ENCODE measurements at regions not wholly inside any gene's neighbourhood (a gene's known extent, or its start where the extent isn't known, plus 50 kb on each side); places are given as distances from the start of the nearest gene placed in this dataset.
A peak's percentile ranks its signal among the peaks of the same experiment; 100 is the strongest.

DNA sequence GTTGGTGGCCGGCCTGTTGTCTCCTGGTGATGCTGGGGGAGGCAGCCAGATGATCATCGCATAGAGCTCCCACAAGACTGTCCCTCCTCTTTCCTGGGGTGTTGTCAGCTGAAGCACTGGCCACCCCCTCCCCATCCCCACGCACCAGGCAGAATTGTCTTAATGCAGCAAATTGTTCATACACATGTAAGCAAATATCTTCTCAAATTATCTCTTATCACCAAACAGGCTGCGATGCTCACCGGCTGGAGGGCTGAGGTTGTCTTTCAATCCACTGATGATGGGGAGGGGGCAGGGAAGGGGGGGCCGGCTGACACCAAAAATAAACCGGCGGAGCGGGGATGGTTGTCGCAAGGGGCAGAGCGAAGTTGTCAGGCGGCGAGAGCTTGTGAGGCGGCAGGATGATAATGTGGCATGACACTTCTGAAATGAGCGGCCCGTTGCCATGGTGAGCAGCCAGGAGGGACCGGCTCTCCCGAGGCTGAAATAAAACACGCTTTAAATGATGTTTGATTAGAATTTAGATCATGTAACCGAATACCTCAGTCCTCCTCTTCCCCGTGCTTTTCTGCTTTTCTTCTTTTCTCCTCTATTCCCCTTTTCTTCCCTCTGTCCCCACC, 59.8 kb downstream of the MRM1 start:
- DNase-seq (ENCODE audit: low read depth) = no peak

DNA sequence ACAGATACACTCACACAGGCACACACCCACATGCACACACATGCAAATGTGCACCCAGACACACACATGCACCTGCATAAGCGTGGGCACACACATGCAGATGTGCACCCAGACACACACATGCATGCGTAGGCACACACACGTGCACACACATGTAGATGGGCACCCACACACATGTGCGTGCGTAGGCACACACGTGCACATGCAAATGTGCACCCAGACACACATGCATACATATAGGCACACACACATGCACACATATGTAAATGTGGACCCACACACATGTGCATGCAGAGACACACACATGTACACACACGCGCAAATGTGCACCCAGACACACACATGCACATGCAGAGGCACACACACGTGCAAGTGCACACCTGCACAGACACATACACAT, 60.3 kb downstream of the MRM1 start:
- DNase-seq (ENCODE audit: low read depth) = no peak

DNA sequence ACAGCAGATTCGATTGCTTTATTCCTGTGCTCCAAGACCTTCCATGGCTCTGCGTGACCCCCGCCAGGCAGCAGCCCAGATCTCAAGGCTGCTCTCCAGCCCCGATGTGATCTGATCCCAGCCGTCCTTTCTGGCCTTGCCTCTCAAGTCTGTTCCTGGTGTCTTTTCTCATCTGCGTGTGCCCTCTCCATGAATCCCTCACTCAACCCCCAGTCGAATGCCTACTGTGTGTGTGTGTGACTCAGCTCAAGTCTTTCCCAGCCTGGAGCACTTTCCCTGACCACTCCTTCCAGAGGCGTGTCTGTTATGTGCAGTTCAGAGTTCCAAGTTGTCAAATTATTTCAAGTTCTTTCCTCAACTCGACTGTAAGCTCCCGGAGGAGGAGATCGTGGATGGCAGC, 64.0 kb downstream of the MRM1 start:
- peak; percentile 15 for DNase-seq (ENCODE audit: low read depth)

DNA sequence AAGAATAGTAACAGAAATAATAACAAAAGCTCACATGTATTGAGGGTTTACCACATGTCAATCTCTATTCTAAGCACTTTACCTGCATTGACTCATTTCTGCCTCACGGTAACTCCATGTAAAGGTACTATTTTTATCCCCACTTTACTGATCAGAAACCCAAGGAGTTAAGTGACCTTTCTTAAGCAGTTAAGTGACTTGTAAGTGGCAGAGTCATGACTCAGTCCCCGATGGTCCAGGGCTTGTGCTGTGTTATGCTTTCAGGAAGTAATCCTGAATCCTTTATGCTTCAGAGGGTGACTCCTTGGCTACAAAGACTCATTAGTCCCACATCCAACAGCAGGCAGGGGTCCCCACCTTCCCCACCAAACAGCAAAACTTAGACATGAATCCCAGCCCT, 66.5 kb downstream of the MRM1 start:
- no peak for DNase-seq (ENCODE audit: low read depth)

DNA sequence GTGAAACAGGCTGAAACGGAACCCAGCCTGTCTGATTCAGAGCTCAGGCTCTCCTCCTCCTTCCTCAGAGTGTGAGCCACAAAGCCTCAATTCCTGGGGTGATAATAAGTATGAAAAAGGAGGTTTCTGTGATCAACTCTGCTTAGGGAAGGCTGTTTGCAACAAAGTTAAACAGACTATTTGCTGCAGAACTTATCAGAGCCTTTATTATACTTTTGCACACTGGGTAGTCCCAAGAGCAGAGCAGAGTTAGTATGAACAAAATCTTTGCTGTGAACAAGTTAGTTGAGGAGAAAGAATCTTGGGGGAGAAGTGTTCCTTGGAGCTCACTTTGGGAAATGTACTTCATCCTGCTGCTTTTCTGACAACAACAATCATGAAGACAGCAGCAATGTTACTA, 67.4 kb downstream of the MRM1 start:
- DNase-seq (ENCODE audit: low read depth) = no peak

DNA sequence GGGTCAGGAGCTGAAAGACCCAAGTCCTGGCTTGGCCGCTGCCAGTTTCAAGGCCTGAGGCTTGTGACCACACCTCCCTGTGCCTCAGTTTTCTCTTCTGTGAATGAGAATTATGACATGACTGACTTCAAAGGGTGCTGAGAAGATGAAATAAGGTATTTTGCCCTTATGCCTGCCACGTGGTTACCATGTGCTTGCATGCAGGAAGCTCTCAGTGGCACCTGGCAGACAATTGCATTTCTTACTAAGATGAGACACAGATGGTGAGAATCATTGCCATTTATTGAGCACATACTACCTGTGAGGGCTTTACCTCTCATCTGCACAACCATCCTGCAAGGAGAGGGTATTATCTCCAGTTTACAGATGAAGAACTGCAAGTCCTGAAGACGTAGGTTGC, 69.8 kb downstream of the MRM1 start:
- DNase-seq (ENCODE audit: low read depth) = no peak

DNA sequence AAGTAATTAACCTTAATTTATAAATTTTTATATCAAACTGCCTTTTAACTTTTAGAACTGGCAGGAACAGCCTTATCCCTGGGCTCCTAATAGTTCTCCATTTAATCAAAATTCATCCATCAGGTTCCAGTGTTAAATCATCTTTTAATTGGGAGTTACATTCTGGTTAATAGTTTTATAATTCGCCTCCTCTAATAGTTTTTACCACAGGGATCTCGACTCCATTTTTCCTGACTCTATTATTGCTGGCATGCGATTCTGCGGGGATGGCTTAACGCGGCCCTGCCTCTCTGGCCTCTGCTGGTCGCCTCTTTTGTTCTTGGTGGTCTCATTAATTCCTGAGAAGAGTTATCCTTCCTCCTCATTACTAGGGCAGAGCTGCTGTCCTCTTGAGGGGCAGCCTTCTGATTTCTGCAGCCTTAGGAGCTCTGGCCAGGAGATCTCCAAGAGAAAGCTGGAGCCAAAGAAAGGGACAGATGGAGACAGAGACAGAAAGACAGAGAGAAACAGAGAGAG, 71.1 kb downstream of the MRM1 start:
- no peak for DNase-seq (ENCODE audit: low read depth)

DNA sequence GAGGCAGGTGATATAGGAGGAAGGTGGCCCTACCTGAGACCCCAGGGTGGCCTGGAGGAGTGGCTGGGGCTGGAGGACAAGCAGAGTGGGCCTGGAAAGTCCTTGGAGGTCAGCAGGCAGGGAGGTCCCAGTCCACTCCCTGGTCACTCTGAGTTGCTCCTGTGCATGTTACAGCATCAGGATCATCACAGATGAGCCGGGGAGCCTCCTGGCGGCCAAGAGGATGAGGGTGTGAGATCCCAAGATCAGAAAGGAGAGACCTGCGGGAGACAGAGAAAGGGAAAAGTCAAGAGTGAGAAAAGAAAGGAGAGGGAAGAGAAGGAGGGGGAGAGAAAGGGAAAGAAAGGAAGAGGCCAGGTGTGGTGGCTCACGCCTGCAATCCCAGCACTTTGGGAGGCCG, 71.7 kb downstream of the MRM1 start:
- DNase-seq (ENCODE audit: low read depth) = no peak

DNA sequence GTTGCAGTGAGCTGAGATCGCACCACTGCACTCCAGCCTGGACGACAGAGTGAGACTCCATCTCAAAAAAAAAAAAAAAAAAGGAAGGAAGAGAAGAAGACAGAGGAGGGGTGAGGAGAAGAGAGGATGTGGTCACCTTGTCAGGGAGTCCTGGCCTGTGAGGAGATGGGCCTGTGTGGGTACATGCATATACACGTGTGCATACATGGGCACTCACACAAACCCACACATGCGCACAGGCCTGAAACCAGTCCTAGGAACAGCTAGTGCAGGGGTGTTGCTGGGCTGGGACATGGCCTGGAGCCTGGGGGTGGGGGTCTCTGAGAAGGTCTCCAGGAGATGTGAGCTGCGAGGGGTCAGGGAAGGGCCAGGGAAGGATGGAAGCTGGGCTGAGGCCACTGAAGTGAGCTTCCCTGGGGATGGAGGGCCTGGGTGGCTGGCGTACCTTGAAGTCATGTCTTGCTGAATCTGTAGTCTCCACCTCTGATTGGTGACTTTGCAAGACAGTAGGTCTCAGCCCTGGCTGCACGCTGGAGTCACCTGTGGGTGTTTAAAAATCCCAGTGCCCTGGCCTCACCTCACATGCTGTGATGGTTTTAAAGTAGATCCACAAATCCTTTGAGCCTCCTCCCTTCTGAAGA, 72.4 kb downstream of the MRM1 start:
- DNase-seq (ENCODE audit: low read depth) = no peak

DNA sequence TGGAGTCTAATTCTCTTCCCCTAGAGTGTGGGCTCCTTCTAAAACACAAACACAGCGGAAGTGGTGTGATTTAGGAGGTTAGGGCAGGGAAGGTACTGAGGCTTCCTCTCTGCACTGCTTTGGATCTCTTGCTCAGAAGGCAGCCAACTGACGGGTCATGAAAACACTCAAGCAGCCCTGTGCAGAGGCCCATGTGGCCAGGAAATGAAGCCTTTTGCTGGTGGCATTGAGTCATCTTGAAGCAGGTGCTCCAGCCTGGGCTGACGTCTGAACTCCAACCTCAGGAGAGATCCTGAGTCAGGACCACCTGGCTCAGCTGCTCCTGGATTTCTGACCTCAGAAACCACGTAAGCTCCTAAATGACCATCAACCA, 72.9 kb downstream of the MRM1 start:
- no peak for DNase-seq (ENCODE audit: low read depth)

DNA sequence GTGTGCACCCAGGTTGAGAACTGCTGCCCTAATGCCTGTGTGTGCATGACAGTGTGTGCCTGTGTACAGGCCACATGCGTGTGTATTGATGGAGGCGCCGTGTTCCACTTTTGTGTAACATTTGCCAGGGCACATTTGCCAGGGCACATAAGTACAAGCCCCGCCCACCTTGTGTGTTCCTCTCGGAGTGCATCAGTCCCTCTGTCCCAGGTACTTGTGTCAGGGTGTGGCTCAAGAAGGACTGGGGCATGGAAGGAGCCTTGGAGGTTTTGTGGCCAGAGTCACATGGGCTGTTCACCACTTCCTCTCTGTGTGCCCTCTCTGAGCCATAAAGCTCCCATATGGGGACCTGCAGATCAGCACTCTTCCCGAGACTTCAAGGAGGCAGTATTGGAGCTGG, 73.9 kb downstream of the MRM1 start:
- DNase-seq (ENCODE audit: low read depth) = no peak

DNA sequence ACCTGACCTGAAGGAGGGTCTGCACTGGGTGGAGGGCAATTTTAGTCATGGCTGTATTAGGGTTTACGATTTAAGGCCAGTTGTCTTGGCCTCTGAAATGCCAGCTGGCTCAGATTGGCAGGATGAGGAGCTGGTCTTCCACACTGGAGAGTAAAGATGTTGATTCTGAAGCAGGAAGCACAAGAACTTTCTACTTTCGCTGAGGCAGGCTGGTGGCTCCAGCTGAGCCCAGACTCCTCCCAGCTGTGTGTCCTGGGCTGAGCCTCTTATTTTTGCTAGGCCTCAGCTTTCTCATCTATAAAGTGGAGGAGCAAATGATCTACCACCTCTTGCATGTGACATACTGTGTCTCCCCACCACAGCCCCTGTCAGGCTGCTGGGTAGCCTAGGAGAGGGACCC, 74.4 kb downstream of the MRM1 start:
- DNase-seq (ENCODE audit: low read depth) = no peak

DNA sequence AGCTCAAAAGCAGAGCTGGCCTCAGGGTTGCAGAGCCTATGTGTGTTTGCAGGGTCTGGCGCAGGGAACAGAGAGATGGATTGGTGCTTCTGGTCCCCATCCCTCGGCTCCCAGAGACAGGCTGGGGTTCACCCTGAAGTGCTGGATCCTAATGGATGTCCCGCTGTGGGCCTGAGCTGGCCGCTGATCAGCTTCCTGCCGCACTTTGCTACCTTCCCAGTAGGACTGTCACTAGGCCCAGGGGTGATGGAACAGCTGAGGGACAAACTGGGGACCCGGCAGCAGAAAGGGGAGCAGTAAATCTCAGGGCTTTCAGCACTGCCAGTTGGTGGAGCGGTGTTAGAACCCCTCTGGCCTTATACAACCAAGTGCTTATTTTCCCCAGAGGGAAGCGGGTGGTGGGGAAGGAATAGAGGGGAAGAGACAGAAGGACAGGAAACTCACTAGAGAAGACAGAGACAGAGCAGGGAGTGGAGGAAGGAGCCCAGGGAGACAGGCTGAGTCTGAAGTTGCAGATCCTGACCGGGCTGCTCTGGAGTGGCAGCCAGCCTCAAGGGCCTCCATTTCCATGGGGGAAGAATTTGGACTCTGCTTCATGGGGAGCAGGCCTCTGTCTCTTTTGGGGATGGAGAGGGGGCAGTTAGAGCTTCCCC, 78.6 kb downstream of the MRM1 start:
- DNase-seq (ENCODE audit: low read depth) = no peak

DNA sequence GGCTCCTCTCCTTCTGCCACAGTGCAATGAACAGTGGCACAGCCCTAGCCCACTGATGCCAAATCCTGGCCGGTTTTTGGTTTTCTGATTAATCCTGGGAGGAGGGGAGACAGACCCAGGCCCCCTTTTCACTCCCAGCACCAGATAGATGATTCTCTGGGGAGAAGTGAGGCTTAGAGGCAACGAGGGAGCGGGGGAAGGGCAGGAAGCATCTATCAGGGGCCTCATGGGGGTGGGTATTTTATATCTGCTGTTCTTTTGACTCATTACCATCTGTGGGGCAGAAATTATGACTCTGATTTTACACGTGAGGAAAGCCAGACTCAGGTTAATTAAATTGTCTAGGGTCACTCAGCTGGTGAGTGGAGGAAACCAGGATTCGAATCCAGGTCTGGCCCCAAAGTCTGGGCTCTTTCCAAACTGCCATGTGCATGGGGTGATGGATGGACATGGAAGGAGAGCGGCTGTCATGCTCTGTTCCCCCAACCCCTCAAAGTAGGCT, 79.4 kb downstream of the MRM1 start:
- DNase-seq (ENCODE audit: low read depth) = no peak

DNA sequence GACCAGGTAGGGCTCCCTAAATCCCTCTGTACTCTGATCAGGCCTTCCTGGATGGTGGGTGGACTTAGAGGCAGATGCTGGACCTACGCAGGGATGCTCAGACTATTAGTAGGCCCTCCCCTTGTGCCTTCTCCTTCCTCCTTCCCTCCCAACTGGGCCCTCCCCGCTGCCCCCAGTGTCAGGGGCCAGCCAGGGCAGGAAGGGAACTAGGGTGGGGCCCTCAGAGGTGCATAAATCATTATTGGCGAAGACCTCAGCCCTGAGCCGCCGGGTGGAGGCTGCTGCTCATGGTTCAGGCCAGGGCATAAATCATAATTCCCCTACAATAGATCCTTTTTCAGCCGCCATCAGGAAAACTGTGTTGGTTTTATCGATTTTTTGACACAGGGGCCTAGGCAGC, 81.4 kb downstream of the MRM1 start:
- DNase-seq (ENCODE audit: low read depth) = no peak

DNA sequence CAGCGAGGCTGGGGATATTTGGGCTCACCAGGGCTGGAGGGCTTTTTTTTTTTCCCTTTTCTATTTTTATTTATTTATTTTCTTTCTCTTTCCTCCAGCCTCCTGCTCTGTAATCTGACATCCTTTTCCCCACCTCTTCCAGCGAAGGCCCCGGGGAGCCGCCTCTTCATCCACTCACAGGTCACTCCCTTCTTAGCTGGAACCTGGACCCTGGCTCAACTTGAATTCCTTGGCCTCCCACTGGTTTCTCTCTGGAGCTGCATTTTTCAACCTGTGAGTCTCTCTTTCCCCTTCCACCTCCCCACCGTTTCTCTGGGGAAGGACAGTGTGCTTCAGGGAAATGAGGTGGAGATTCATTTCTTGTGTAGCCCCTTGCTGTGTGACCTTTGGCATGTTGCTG, 82.0 kb downstream of the MRM1 start:
- no peak for DNase-seq (ENCODE audit: low read depth)

DNA sequence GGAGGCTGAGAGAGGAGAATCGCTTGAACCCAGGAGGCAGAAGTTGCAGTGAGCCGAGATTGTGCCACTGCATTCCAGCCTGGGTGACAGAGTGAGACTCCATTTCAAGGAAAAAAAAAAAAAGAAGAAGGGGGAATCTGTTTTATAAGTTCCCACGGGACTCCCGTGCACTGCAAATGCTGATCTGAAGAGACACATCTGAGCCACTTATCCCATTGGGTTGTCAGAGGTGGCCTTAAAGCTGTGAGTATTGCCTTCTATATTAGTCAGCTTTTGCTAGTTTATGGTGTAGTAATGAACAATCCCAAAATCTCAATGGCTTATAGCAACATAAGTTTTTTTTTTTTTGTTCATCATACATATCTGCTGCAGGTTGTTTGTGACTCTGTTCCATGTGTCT, 82.8 kb downstream of the MRM1 start:
- DNase-seq (ENCODE audit: low read depth) = no peak

DNA sequence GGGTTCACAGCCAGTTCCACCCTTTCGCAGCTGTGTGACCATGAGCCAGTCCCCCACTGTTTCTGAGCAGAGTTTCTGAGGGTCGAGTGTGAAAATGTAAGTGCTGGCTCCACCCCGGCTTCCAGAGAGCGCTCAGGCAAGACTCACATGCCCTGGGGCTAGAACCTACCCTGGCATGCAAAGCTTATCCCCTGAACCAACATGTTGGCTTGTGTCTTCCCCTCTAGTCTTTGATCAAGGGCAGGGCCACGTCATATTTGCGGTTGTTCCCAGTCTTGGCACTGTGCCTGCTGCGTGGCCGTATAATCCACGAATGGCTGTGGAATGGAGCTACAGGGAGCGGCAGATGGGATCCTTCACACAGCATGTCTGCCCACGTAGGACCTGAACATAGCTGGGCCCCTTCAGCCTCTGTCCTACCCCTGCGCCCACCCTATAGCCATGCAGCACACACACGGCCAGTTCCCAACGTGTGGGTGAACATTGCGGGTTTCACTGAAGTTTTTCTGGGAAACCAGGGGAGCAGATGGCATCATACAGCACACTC, 84.8 kb downstream of the MRM1 start:
- no peak for DNase-seq (ENCODE audit: low read depth)

DNA sequence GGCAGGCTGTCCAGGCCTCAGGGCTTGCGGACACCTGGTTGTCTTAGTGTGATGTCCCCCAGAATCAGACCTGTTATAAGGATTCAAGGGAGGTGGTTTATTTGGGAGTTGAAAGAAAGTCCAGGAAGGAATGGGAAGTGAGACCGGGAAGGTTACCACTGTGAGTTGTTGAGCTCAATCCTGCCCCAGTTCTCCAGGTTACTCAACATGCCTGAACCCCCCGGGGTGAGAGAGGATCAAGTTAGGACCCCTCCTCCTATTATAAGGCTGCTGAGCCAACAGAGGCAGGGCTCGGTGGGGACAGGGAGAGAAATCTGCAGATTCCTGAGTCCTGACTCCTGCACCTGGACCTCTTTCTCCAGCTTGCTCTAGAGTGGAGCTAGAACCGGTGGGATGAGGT, 86.4 kb downstream of the MRM1 start:
- no peak for DNase-seq (ENCODE audit: low read depth)

DNA sequence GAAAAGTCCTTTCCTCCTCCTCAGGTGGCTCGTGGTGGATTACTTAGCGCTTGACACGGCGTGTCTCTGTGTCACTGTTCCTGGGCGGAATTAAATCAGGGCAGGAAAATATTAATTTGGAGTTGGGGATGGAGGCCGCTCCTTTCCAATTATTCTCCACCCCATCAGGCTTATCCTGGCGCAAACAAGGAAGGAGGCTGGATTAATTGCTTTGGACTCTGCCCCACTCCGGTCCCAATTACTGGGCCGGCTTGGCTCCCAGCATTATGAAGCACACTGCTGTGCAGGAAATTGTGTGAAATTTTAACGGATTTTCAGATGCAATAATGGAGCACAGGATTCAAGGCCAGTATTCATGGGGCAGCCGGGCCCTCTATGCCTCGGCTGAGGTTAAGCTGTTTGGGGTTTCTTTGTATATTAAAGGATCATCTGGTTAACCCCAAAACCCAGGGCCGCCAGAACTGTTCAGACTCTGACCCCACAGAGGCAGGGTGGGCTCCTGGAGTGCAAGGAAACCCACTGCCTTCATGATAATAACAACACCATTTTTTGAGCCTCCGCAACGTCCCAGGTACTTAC, 87.8 kb downstream of the MRM1 start:
- DNase-seq (ENCODE audit: low read depth) = no peak

DNA sequence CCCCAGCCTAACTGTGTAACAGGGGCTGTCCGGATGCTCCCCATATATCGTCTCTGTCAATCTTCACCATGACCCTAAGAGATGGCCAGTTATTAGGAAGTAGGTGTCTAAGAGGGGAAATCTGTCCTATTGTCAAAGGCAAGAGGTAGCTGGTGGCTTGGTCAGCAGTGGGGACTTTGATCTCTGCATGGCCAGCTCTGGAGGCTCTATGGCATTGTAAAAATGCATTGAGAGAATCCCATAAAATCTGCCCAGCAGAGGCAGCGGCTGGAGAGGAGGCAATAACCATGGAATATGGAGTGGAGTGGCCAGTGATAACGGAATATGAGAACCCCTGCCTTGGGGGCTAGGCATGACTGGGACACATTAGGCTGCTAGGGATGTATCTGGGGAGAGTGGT, 88.8 kb downstream of the MRM1 start:
- no peak for DNase-seq (ENCODE audit: low read depth)

DNA sequence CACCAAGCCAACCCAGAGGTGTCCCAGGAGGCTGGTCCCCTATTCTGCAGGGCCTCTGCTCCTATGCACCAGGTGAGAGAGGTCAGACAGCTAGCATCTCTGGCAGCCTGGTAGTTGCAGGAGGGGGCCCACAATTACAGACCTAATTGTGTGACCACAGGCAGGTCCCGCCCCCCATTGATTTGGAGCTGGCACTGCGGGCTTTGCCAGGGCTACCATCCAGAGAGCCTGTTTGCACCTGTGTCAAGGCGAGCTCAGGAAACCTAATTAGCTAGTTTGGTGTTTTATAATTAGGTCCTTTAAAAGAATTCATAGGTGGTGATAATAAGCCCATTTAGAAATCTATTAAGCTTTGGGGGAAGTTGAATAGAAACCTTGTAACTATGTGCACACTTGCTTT, 90.2 kb downstream of the MRM1 start:
- DNase-seq (ENCODE audit: low read depth) = no peak

DNA sequence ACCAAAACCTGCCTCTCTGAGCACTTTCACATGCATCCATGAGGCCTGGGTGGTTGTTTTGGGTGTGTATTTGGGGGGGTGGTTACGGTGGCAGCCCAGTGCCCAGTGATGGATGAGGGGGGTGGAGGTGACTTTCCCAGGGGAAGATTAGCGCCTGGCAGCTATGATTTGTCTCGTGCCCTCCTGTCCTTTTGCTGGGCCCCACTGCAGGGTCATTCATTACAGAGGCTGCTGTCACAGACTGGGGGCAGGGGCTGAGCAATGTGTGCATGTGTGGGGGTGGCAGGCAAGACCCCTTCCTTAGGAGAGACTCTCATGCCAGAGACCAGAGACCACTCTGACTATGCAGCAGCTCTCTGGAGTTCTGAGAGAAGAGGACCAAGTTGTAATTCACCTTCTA, 93.7 kb downstream of the MRM1 start:
- no peak for DNase-seq (ENCODE audit: low read depth)

Data from non-pigmented ciliary epithelial cell (primary cell).